HG02759 (cell line): ENCODE measurements at regions not wholly inside any gene's neighbourhood (a gene's known extent, or its start where the extent isn't known, plus 50 kb on each side); places are given as distances from the start of the nearest gene placed in this dataset.

Experiments
- ATAC-seq: cut with Tn5 transposase; IDR thresholded peaks from one replicate; pipeline ENCODE4 v1.9.1; 2021; ENCODE audit warnings: mild to moderate bottlenecking, moderate library complexity; ENCODE audit not compliant: unreplicated experiment

GRCh38 chr20:50242548-50242862, 51.9 kb downstream of the CEBPB start:
- ATAC-seq, result no peak

DNA sequence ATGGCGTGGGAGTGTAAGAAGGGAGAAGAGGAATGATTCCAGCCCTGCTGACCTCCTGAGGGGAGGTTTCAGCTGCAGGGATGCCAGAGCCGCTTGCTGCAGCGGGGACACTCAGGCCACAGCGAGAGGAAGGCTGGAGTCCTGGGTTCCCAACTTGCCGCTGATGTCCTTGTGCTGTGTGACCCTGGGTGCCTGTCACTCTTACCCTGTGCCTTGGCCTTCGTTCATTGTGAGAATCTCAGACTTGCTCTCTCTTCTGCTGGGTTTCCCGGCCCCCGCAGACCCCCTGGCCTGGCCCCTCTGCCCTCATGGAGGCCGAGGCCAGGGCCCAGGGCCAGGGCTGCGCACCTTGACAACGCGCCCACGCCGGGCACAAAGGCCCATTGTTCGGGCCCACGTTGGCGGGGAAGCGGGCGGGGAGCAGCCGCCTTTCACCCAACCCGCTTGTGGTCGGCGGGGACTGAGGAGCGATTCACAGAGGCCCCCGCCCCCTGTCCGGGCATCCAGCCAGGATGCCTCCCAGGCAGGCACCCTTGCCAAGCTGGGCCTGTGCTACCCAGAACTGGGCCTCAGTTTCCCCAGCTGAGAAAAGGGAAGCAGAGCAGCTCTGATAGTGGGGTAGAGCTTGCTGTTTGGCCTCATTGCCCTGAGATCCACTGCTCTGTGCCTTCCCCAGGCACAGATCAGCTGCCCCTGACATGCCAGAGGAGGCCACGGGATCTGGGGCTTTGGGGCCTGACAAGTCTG, 52.4 kb downstream of the CEBPB start:
- no peak for ATAC-seq

DNA sequence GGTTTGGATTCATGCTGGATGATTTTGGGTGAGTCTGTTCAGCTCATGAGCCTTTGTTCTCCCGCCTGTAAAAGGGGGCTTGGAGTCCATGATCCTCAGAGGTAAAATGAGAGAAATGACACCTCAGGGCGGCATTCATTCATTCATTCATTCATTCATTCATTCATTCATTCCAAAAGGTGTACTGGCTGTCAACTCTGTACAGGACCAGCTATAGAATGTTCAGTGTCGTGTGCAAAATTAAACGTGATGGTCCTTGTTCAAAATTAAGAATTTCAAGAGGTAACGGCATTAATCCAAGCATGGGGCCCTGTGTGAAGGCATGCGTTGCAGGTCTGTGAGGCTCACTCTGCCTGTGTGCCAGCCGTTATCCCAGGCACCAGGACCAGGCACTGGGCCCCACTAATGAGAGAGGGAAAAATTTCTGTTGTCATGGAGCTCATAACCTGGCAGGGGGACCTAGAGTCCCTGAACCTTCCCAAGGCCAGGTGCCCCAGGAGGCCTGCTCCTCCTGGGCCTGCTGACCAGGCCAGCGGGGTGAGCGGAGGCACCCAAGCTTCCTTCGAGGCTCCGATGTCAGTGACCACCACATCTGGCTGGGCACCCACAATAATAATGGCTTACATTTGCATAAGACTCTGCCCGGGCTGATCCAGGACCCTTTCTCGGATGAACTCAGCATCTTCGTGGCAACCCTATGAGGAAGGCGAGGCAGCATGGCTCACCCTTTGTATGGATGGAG, 53.2 kb downstream of the CEBPB start:
- ATAC-seq, result no peak

- no peak for ATAC-seq
Measured at GRCh38 chr20:50244352-50245149, 53.9 kb downstream of the CEBPB start.

DNA sequence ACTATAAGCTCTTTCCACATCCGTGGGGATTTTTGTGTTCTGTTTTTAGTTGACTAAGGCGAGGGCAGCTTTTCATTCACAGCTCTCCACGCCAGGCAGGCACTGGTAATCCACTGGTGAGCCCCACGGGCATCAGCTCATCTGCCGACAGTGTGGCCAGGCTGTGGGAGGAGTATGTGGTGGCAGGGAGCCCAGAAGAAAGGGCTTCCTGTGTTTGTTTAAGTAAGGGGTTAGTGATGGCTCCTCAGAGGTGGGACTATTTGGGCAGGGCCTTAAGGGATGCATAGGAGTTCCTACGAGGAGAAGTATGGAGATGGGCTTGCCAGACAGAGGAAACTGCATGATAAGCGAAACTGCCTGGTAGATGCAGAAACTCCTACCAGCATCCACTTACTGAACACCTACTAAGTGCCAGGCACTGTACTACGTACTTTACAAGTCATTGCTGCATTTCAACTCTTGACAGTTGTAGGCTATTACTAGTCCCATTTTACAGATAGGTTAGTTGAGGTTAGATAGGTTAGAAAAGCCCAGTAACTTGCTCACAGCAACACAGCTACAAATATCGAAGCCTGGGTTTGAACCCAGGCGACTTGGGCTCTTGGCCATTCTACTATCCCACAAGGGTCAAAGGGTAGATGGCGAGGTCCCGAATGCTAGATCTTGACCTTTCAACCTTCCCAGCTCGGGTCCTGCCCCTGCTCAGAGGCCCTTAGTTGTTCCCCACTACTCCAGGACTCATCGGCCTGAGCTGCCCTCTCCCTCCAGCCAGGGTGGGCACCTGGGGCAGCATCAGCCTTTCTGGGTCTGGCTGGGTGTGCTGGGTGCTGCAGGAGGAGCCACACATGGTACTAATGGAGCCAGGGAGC, 55.1 kb downstream of the CEBPB start:
- ATAC-seq, result no peak

GRCh38 chr20:50246367-50247195, 56.0 kb downstream of the CEBPB start:
- ATAC-seq, result no peak

DNA sequence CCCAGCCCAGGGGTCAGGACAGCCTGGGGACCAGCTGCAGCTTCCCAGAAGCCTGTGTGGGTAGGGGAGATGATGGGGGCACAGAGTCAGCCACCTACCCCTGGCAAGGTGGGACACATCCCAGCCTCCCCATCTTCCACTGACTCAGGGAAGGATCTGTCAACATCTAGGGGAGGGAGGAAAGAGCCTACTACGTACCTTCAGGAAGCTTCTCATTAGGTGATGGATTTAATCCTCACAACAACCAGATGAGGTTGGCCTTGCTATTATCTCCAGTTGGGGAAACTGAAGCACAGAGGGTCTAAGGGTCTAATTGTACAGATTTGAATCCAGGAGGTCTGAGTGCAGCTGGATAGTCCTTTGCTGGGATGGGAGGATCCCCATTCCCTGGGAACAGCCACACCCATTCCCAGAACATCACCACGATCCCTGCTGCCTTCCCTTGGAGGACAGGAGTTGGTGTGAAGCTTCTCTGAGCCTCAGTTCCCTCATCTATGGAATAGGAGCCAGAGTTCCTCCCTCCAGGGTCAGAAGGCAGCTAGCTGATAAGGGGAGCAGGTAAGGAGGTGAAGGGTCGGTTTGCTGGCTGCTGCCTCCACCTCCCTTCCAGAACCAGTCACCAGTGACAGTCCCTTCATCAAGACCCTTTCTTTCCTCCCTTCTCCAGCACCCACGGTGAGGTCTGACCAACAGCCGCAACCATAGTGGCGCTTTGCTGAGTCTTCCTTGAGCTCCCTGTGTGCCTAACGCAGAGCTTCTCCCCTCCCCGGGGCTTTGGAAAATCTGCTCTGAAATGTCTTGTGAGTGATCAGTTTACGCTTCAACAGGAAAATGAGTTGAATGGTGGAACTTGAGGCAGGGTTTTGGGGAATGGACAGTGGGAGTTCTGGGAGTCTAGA, 56.8 kb downstream of the CEBPB start:
- ATAC-seq, result no peak

DNA sequence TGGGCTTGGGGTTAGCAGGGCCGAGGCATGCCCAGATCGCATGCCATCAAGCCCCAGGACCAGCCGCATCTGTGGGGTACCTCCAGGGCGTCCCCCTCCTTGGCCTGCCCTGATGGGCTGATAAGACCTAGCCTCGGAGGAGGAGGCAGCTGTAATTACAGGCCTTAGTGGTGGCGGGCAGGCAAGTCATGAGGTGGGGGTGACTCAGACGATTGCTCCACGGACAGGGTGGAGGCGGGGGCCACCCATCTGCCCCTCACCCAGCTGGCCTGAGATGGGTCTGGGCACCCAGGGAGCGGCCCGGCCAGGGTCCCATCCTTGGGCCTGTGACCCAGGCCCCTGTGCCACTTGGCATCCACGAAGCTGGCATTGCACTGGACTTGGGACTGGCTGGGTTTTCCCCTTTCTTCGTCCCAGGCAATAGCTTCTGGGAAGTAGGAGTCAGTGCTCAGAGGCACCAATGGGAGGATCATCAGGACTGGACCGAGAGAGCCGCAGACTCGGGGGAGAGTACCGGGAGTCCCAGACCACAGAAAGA, 57.5 kb downstream of the CEBPB start:
- no peak for ATAC-seq

DNA sequence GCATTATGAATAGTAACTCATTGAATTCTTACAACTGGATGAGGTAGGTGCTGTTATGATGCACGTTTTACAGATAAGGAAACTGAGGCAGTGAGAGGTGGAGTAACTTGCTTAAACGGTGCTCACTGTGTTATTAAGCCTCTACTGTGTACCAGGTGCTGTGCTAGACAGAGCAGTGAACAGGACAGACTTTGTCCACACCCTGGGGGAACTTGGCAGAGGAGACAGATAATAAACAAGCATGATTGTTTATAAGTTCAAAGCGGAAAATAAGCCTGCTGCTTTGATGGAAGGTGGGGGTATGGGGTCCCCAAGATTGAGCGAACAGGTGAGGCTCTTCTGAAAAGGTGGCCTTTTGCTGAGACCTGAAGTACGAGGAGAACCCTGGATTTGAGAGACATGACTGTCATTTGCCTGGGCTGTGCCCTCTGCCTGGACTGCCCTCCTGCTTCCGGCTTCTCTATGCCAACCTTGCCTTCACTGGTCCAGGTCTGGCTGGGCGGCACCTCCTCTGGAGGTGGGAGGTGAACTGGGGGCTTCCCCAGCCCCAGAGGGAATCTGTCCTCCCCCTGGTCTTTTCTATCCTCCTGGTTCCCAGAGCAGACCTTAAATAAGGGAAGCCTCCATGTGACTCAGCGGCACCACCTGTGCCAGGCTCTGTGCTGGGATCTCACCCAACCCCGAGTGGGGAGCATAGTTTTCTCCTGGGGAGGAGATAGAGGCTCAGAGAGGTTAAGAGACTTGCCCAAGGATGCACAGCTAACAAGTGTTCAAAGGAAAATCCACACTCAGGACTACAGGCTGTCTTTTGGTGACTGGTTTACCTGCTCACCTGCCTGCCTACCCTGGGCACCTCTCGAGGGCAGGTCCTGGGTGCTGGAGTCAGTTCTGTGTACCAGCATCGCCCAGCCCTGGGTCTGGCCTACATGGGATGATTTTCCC, 59.1 kb downstream of the CEBPB start:
- ATAC-seq, result no peak

- no peak for ATAC-seq
Measured at GRCh38 chr20:50250679-50251382, 60.2 kb downstream of the CEBPB start.

DNA sequence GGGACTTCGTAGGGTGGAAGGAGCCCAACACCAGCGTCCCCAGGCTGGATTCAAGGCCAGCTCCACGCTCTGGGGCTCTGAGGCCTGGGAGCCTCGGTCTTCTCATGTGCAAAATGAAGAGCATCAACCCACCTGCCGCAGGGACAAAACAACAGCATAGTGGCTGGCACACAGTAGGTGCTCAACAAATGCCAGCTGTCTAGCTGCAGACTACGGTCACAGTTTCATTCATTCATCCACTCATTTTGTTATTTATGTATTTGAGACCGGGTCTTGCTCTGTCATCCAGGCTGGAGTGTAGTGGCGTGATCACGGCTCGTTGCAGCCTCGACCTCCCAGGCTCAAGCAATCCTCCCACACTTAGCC, 60.7 kb downstream of the CEBPB start:
- no peak for ATAC-seq

DNA sequence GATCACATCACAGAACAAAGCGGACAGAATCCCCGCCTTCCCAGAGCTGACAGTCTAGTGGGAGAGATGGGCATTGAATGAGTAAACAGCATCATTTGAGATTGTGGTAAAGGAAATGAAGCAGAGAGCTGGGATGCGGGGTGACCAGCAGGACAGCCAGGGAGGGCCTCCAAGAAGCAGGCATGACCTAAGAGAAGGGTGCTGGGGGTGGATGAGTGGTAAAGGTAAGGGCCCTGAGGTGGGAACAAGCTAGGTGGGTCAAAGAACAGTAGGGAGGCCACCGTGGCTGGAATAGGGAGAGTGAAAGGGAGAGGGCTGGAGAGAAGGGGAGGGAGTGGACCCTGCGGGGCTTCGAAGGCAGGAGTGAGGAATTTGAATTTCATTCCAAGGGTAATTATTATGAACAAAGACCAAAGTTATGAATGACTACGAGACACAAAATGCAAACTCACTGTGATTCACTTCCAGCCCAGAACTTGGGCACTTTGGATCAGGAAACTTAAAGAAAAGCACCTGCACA, 61.4 kb downstream of the CEBPB start:
- ATAC-seq, result no peak

- no peak for ATAC-seq
Measured at GRCh38 chr20:50252701-50253100, 62.1 kb downstream of the CEBPB start.

- no peak for ATAC-seq
Measured at GRCh38 chr20:50253101-50253500, 62.5 kb downstream of the CEBPB start.

- ATAC-seq, result no peak
Measured at GRCh38 chr20:50254466-50255079, 63.9 kb downstream of the CEBPB start.

- no peak for ATAC-seq
Measured at GRCh38 chr20:50256577-50256976, 65.9 kb downstream of the CEBPB start.
